SK-N-SH treated with all-trans-retinoic acid at 6 μM for 48 hours (cell line): ENCODE measurements at regions not wholly inside any gene's neighbourhood (a gene's known extent, or its start where the extent isn't known, plus 50 kb on each side); places are given as distances from the start of the nearest gene placed in this dataset.

Experiments used
- BACH2 ChIP-seq: fragments of 250-450 bp; sonication (Bioruptor Pico); IDR thresholded peaks from 2 replicates; pipeline ENCODE4 v1.9.0; 2021; ENCODE audit warnings: mild to moderate bottlenecking, borderline replicate concordance
- OSR1 ChIP-seq: fragments of 250-450 bp; sonication (Bioruptor Pico); IDR thresholded peaks from 2 replicates; pipeline ENCODE4 v1.8.0; 2022; ENCODE audit warnings: moderate library complexity, mild to moderate bottlenecking, inconsistent platforms
- PPARA ChIP-seq: fragments of 250-450 bp; sonication (Bioruptor Pico); IDR thresholded peaks from 2 replicates; pipeline ENCODE4 v1.5.0; 2020; ENCODE audit warnings: mild to moderate bottlenecking, borderline replicate concordance
- TOX ChIP-seq: fragments of 250-450 bp; sonication (Bioruptor Pico); IDR thresholded peaks from 2 replicates; pipeline ENCODE4 v1.8.0; 2021; ENCODE audit warnings: mild to moderate bottlenecking, moderate library complexity, borderline replicate concordance
- ZNF8 ChIP-seq: fragments of 450-650 bp; formaldehyde crosslinking; IDR thresholded peaks from 2 replicates; pipeline ENCODE4 v1.5.0; 2020; ENCODE audit warnings: mild to moderate bottlenecking, moderate library complexity
- TF ChIP-seq, protein P1 (sequence below): fragments of 250-450 bp; sonication (Bioruptor Pico); IDR thresholded peaks from 2 replicates; pipeline ENCODE4 v1.8.0; 2020; ENCODE audit warnings: mild to moderate bottlenecking, moderate library complexity, borderline replicate concordance

- TF ChIP-seq, protein P1, sequence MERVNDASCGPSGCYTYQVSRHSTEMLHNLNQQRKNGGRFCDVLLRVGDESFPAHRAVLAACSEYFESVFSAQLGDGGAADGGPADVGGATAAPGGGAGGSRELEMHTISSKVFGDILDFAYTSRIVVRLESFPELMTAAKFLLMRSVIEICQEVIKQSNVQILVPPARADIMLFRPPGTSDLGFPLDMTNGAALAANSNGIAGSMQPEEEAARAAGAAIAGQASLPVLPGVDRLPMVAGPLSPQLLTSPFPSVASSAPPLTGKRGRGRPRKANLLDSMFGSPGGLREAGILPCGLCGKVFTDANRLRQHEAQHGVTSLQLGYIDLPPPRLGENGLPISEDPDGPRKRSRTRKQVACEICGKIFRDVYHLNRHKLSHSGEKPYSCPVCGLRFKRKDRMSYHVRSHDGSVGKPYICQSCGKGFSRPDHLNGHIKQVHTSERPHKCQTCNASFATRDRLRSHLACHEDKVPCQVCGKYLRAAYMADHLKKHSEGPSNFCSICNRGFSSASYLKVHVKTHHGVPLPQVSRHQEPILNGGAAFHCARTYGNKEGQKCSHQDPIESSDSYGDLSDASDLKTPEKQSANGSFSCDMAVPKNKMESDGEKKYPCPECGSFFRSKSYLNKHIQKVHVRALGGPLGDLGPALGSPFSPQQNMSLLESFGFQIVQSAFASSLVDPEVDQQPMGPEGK (CRISPR knock-in tag): no peak
- no peak for TF ChIP-seq BACH2 (CRISPR knock-in tag)
- no peak for TF ChIP-seq PPARA (CRISPR knock-in tag)
- TF ChIP-seq ZNF8 (CRISPR knock-in tag): no peak
- TF ChIP-seq TOX (CRISPR knock-in tag): no peak
- TF ChIP-seq OSR1 (CRISPR knock-in tag): no peak
Measured at GRCh38 chr5:57831932-57832331, 349.3 kb upstream of the ACTBL2 start.
